HG03521 (cell line): ENCODE measurements at regions not wholly inside any gene's neighbourhood (a gene's known extent, or its start where the extent isn't known, plus 50 kb on each side); places are given as distances from the start of the nearest gene placed in this dataset.

Experiments
- ATAC-seq: cut with Tn5 transposase; IDR thresholded peaks from one replicate; pipeline ENCODE4 v1.9.1; 2021; ENCODE audit warnings: mild to moderate bottlenecking, moderate library complexity; ENCODE audit not compliant: unreplicated experiment

- no peak for ATAC-seq
Observed at GRCh38 chr4:188197566-188197965, 58.3 kb downstream of the TRIML1 start.

- no peak for ATAC-seq
Observed at GRCh38 chr4:188198982-188199792, 59.9 kb downstream of the TRIML1 start.

DNA sequence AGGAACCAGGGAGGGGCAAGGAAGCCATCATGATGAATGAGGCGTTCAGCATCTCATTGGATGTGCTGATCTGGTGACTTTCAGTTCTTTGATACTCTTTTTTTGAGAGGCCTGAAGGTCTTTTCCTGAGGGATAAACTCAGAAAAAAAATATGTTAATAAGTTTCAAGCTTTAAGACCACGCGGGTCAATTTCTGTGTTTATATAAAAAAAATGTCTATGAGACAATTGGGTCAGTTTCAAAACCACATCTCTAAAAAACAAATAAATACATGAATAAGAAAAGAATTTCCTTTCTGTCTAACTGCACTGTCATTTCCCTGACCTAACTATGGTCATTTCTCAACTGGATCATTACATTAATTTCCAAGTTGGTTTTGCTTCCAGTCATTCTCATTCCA lies 62.6 kb downstream of the TRIML1 start:
- no peak for ATAC-seq

DNA sequence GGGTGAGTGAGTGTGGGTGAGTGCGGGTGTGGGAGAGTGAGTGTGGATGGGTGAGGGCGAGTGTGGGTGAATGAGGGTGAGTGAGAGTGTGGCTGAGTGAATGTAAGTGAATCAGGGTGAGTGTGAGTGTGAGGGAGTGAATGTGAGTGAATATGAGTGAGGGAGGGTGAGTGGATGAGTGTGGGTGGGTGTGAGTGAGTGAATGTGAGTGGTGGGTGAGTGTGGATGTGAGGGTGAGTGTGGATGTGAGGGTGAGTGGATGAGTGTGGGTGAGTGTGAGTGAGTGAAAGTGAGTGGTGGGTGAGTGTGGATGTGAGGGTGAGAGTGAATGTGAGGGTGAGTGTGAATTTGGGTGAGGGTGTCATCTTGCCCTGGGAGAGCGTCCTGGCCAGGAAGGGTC lies 67.5 kb downstream of the TRIML1 start:
- no peak for ATAC-seq

DNA sequence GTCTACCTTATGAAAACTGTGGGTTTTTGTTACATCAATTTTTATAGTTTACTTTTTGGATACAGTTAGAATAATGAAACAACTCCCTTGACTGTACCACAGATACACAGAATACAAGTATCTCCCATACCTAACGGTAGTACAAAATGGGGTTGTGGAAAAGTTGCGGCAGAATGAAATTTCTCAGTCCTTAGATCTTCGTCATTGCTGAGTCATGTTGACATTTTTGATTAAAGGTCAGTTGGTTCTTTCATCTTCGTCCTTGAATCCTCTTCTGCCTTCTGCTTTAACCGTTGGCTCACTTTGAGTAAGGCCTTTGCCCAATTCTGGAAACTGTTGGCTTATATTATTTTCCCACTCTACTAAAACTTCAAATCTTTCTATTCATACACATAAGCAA lies 75.6 kb downstream of the TRIML1 start:
- ATAC-seq, result no peak

GRCh38 chr4:188218392-188218791 lies 79.2 kb downstream of the TRIML1 start:
- ATAC-seq, result no peak

DNA sequence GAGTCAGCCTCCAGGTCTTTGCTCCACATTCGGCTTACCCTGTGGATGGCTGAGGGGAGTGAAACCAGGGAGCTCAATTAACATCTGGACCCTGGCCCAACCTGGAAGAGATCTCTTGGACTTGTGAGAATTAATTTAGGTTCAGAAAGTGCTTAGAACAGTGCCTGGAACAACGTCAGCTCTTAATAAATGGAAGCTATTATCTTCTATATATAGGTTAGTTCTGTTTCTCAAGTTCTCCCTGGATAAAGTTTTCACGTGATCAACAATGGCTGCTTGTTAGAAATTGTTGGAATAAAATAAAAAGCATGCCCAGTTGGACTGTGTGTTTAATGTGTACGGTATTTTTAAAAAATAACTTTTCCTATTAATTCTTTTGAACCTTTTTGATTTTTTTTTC lies 80.8 kb downstream of the TRIML1 start:
- ATAC-seq, result no peak

GRCh38 chr4:188221090-188221489 lies 81.8 kb downstream of the TRIML1 start:
- no peak for ATAC-seq

DNA sequence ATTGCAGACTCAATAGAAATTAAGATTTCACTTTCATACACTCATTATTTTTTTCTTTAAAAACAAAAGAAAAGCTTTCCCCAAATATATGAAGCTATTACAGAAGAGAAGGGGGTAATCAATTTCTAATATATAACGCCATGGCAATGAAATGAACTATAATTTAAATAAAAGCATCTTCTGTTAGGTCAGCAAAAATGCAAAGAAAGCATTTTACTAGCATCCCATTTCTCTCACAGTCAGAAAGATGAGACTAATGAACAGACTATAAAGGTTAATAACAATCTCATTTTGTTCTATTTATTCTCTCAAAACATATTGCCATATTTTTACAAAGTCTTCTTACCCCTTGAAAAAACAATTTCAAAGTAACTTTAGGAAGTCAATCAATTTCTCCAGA lies 89.0 kb downstream of the TRIML1 start:
- ATAC-seq, result no peak

DNA sequence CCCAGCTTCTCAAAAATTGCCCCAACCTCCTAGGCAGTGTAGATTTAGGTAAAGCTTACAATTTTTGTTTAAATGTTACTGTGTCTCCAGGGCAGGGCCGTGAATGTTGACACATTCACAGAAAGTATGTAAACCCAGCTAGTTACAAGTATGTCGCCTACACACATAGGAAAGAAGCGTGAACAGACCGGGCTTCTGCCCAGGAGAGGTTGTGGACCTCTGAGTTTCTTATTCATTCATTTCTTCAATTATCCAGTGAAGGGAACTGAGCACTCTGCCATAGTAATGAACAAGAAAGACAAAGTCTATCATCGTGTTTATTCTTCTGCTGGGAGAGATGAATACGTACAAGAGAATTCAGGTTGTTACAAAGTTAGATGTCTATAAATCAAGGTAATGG lies 93.2 kb downstream of the TRIML1 start:
- ATAC-seq, result no peak

GRCh38 chr4:188242041-188242440 lies 102.8 kb downstream of the TRIML1 start:
- no peak for ATAC-seq

DNA sequence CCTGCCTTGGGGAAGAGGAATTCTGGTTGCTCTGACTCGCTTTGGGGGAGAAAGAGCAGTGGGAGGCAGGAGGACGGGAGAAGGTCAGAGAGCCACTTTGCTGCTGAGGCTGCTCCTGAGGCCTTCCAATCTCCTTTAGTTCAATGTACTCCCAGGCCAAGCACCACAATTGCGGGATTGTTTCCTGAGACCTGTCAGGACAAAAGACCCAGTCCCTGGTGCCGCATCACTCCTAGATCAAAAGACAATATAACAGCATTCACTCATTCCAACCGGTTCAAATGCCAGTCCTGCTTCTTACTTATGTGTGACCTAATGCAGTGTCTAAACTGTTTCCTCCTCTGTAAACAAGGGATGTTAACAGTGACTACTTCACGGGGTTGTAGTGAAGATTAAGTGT lies 106.4 kb downstream of the TRIML1 start:
- no peak for ATAC-seq

DNA sequence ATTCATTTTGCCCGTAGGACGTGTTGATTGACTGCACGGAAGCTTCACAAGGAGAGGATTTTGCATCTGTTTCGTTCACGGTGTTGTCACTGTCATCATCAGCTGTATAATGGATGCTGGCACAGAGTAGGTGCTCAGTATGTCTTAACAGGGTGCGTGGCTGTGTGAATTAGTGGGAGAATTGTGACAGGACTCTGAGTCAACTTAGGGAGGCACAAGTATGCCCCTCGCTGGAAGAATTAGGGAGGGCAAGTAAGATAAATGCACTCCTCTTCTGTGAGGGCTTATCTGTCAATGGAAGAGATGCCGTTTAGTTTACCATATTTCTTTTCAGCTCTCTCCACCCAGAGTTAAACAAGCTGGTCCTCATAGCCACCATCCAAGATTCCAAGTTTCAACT lies 107.2 kb downstream of the TRIML1 start:
- no peak for ATAC-seq

- no peak for ATAC-seq
Observed at GRCh38 chr4:188254211-188254610, 115.0 kb downstream of the TRIML1 start.

GRCh38 chr4:188262464-188262863 lies 123.2 kb downstream of the TRIML1 start:
- ATAC-seq, result no peak

DNA sequence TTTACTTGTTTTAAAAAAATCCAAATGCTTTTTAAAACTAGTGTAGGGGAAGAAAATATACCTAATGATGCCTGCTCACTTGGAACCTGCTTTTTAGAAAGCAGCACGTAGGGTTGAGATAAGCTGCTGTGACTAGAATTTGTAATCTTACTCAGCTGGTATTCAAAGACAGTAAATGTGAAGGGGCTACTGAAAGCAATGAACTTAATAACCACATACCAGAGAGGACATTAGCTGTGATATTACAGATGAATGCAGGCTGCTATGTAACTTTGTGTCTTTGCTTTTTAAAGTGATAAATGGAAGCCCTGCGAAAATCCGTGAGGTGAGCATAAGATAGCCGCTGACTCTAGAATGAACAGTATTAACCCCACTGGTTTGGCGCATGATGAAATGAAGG lies 124.1 kb downstream of the TRIML1 start:
- ATAC-seq, result no peak

DNA sequence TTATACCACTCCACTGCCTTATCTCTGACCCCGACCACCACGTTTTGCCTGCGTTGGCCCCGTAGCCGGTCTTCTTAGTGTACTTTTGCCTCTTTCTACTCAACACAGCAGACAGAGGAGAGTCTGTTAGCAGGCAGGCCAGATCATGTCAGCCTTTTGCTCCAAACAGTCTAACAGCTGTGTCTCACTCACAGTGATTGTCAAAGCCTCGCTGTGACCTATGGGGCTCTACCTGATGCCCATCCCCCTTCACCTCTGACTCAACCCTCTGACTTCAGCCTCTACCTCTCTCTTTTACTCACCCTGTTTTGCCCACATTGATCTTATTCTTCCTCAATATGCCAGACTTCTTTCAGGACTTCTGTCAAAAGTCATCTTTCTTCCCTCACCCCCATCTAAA lies 127.1 kb downstream of the TRIML1 start:
- ATAC-seq, result no peak

DNA sequence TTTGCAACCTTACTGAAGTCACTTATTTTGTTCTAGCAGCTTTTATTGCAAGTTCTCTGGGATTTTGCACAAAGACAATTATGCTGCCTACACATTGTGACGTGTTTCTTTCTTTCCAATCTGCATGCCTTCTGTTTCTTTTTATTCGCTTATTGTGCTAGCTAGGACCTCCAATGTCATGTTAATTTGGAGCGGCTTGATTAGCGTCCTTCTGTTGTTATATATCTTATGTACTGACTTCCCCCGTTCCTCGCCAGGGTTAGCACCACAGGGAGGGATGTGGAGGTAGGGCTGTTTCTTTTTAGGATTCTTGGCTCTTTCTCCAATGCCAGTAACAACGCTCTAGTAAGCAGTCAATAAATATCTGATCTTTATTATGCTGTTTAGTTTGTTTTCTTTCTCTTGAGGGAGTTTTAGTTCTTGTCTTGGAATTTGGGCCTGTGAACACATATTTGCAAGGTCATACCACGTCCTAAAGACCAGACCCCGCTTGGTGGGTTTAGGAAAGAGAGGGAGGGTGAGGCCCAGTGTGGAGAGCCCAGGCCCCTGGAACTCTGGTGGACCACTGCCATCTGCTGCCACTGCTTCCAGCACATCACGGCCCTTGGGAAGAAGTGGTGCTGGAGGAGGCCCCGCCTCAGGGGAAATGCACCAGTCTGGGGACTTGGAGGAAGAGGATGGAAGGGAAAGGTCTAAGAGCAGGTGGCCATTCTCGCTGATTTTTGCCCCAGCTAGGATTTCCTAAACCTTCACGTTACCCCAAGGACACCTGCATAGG lies 129.1 kb downstream of the TRIML1 start:
- no peak for ATAC-seq

DNA sequence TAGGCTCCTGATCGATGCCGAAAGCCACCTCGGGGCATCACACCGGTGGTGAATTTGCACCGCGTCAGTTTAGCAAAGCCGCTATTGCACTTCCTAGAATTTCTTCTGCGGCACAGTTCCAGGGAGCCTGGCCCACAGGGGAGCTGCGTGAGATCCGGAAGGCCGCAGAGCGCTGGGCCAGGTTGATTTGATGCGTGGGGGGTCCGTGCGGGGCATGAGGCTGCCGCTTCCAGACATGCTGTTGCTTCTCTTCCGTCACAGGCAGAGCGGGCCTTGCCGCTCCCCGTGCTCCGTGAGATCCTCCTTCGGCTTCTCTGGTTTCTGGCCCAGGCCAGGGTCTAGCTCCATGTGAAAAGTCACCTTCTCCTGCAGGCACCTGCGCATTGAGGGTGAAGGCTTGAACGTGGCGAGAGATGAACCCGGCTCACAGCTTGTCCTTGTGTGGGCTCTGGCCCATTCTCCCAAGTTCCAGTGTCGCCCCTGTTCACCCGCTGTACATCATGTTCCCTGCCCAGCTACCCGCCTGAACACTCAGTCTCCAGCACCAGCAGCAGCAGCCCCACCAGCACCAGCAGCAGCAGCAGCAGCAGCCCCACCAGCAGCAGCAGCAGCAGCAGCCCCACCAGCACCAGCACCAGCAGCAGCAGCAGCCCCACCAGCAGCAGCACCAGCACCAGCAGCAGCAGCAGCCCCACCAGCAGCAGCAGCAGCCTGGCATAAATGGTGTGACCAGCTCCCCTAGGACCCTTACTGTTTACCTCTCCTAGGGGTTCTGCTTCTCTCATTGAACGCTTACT lies 131.2 kb downstream of the TRIML1 start:
- ATAC-seq, result no peak

- no peak for ATAC-seq
Observed at GRCh38 chr4:188275686-188276085, 136.4 kb downstream of the TRIML1 start.

GRCh38 chr4:188279184-188279583 lies 139.9 kb downstream of the TRIML1 start:
- no peak for ATAC-seq
